ENCODE measurements at regions not wholly inside any gene's neighbourhood (a gene's known extent, or its start where the extent isn't known, plus 50 kb on each side); places are given as distances from the start of the nearest gene placed in this dataset.

DNA sequence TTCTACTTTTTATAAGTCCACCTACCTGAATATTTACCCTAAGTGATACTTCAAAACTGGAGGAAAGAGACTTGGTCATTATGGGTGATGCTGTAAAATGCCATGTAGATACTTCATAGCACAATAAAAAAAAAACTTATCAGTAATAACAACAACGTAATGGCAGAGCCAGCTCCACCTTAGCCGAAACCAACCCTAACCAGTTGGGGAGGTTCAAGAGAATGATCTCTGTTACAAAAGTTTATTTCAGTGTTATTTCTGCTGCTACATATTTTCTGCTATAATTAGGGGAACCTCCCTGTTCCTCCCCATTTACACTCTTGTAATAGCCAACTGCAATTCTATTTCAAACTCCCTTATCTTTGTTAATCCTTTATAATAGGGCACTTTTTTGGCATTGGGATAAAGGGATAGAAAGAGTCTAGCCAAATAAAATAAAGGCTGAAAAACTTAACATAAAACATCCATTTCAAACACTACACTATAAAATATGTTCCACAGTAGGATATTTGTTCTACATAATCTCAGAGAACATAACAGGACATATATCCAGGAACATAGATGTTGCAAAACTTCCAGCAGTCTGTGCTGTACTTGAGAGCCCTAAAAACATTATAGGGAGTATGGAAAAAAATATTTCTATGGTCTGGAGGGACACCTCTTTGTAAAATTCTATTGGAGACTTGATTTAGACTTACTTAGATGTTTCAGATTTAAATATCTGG is 138.7 kb upstream of the POF1B start:
- TF ChIP-seq SMC3 (conservative IDR thresholded peaks at IDR 0.05; ENCODE audit: poor library complexity) = no peak
- TF ChIP-seq EZH2 (IDR thresholded peaks at IDR 0.05; ENCODE audit: borderline replicate concordance, insufficient read depth, low read length, poor library complexity, severe bottlenecking) = no peak
- TF ChIP-seq, protein P1, sequence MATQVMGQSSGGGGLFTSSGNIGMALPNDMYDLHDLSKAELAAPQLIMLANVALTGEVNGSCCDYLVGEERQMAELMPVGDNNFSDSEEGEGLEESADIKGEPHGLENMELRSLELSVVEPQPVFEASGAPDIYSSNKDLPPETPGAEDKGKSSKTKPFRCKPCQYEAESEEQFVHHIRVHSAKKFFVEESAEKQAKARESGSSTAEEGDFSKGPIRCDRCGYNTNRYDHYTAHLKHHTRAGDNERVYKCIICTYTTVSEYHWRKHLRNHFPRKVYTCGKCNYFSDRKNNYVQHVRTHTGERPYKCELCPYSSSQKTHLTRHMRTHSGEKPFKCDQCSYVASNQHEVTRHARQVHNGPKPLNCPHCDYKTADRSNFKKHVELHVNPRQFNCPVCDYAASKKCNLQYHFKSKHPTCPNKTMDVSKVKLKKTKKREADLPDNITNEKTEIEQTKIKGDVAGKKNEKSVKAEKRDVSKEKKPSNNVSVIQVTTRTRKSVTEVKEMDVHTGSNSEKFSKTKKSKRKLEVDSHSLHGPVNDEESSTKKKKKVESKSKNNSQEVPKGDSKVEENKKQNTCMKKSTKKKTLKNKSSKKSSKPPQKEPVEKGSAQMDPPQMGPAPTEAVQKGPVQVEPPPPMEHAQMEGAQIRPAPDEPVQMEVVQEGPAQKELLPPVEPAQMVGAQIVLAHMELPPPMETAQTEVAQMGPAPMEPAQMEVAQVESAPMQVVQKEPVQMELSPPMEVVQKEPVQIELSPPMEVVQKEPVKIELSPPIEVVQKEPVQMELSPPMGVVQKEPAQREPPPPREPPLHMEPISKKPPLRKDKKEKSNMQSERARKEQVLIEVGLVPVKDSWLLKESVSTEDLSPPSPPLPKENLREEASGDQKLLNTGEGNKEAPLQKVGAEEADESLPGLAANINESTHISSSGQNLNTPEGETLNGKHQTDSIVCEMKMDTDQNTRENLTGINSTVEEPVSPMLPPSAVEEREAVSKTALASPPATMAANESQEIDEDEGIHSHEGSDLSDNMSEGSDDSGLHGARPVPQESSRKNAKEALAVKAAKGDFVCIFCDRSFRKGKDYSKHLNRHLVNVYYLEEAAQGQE (IDR thresholded peaks at IDR 0.05; ENCODE audit: borderline replicate concordance) = no peak
- no peak for TF ChIP-seq MXI1 (conservative IDR thresholded peaks at IDR 0.05; ENCODE audit: poor library complexity, severe bottlenecking)
- no peak for TF ChIP-seq TAF1 (IDR thresholded peaks at IDR 0.05; ENCODE audit: low read depth)
- TF ChIP-seq CTCF (IDR thresholded peaks at IDR 0.05; ENCODE audit: poor library complexity, severe bottlenecking) = no peak
- TF ChIP-seq EP300 (conservative IDR thresholded peaks at IDR 0.05; ENCODE audit: poor library complexity, severe bottlenecking) = no peak
- TF ChIP-seq RAD21 (conservative IDR thresholded peaks at IDR 0.05) = no peak
- no peak for TF ChIP-seq POLR2AphosphoS5 (IDR thresholded peaks at IDR 0.05)
- H3K9me3 ChIP-seq (ENCODE audit: low read length) = no peaks in the 10 kb centered on the region
- no peak overlapping the region for H3K27ac ChIP-seq (ENCODE audit: low read length)
- no peak overlapping the region for H3K4me3 ChIP-seq (ENCODE audit: low read length)
- H3K36me3 ChIP-seq (ENCODE audit: insufficient read depth, low read length) = no peaks in the 10 kb centered on the region
- no peak overlapping the region for H3K4me2 ChIP-seq (ENCODE audit: low read length)
- no peak overlapping the region for H2AFZ ChIP-seq (ENCODE audit: low read depth, low read length)
- H3K9me2 ChIP-seq (ENCODE audit: insufficient read depth, low read length) = no peaks in the 10 kb centered on the region
- no peaks in the 10 kb centered on the region for H3K79me2 ChIP-seq (replicated peaks; ENCODE audit: insufficient read depth, low read length)
- no peaks in the 10 kb centered on the region for H4K20me1 ChIP-seq (ENCODE audit: insufficient read depth)
- no peaks in the 10 kb centered on the region for H3K27me3 ChIP-seq (ENCODE audit: insufficient read depth, low read depth, low read length)
- H3F3A ChIP-seq (ENCODE audit: insufficient read depth, low read length, poor library complexity, severe bottlenecking) = no peaks in the 10 kb centered on the region
- H3K9ac ChIP-seq (ENCODE audit: low read length) = no peak overlapping the region

GRCh38 chrX:85516131-85516530 is 136.7 kb upstream of the POF1B start:
- H3K36me3 ChIP-seq (ENCODE audit: insufficient read depth, low read length) = no peaks in the 10 kb centered on the region
- no peaks in the 10 kb centered on the region for H3K9me3 ChIP-seq (ENCODE audit: low read length)
- no peaks in the 10 kb centered on the region for H3K27me3 ChIP-seq (ENCODE audit: insufficient read depth, low read depth, low read length)
- H4K20me1 ChIP-seq (ENCODE audit: insufficient read depth) = no peaks in the 10 kb centered on the region
- H3K27ac ChIP-seq (ENCODE audit: low read length) = no peak overlapping the region
- no peak overlapping the region for H3K4me3 ChIP-seq (ENCODE audit: low read length)
- H3F3A ChIP-seq (ENCODE audit: insufficient read depth, low read length, poor library complexity, severe bottlenecking) = no peaks in the 10 kb centered on the region
- H3K79me2 ChIP-seq (replicated peaks; ENCODE audit: insufficient read depth, low read length) = no peaks in the 10 kb centered on the region
- TF ChIP-seq TAF1 (IDR thresholded peaks at IDR 0.05; ENCODE audit: low read depth) (no peak), MXI1 (conservative IDR thresholded peaks at IDR 0.05; ENCODE audit: poor library complexity, severe bottlenecking) (no peak), EP300 (conservative IDR thresholded peaks at IDR 0.05; ENCODE audit: poor library complexity, severe bottlenecking) (no peak), RAD21 (conservative IDR thresholded peaks at IDR 0.05) (no peak), POLR2AphosphoS5 (IDR thresholded peaks at IDR 0.05) (no peak), CTCF (IDR thresholded peaks at IDR 0.05; ENCODE audit: poor library complexity, severe bottlenecking) (no peak), SMC3 (conservative IDR thresholded peaks at IDR 0.05; ENCODE audit: poor library complexity) (no peak), EZH2 (IDR thresholded peaks at IDR 0.05; ENCODE audit: borderline replicate concordance, insufficient read depth, low read length, poor library complexity, severe bottlenecking) (no peak)
- TF ChIP-seq, protein P1 (IDR thresholded peaks at IDR 0.05; ENCODE audit: borderline replicate concordance) = no peak
- no peak overlapping the region for H3K4me2 ChIP-seq (ENCODE audit: low read length)
- H3K9me2 ChIP-seq (ENCODE audit: insufficient read depth, low read length) = no peaks in the 10 kb centered on the region
- no peak overlapping the region for H3K9ac ChIP-seq (ENCODE audit: low read length)
- H2AFZ ChIP-seq (ENCODE audit: low read depth, low read length) = no peak overlapping the region
